OCI-LY1 (cell line): ENCODE measurements at regions not wholly inside any gene's neighbourhood (a gene's known extent, or its start where the extent isn't known, plus 50 kb on each side); places are given as distances from the start of the nearest gene placed in this dataset.
"Not testable (repeated sequence)": the region's sequence is repeated elsewhere in the genome, so short reads cannot be mapped to it uniquely, and the experiment has no call there.

ENCODE experiments used
- CTCF ChIP-seq: fragments of 200-600 bp; sonication (generic), shearing (Covaris generic); IDR thresholded peaks from 2 replicates; pipeline ENCODE4 v1.5.1; 2017; ENCODE audit warnings: mild to moderate bottlenecking, antibody characterized with exemption, low read length, moderate library complexity, mixed read lengths
- EZH2 ChIP-seq: fragments of 200-600 bp; sonication (generic), shearing (Covaris generic); IDR thresholded peaks from 2 replicates; pipeline ENCODE4 v1.8.0; 2017; ENCODE audit warnings: borderline replicate concordance, mixed run types, mild to moderate bottlenecking, antibody characterized with exemption, low read length, moderate library complexity, mixed read lengths

GRCh38 chr7:94728893-94729292 lies 73.0 kb upstream of the SGCE start:
- TF ChIP-seq EZH2, CTCF: not testable (repeated sequence)
